ENCODE measurements at regions not wholly inside any gene's neighbourhood (a gene's known extent, or its start where the extent isn't known, plus 50 kb on each side); places are given as distances from the start of the nearest gene placed in this dataset.

GRCh38 chr6:156425359-156426020 lies 351.7 kb upstream of the ARID1B start:
- TF ChIP-seq EP300 (IDR thresholded peaks at IDR 0.05) (no peak), POLR2A (IDR thresholded peaks at IDR 0.05; ENCODE audit: low read depth) (no peak)
- TF ChIP-seq, protein P1, sequence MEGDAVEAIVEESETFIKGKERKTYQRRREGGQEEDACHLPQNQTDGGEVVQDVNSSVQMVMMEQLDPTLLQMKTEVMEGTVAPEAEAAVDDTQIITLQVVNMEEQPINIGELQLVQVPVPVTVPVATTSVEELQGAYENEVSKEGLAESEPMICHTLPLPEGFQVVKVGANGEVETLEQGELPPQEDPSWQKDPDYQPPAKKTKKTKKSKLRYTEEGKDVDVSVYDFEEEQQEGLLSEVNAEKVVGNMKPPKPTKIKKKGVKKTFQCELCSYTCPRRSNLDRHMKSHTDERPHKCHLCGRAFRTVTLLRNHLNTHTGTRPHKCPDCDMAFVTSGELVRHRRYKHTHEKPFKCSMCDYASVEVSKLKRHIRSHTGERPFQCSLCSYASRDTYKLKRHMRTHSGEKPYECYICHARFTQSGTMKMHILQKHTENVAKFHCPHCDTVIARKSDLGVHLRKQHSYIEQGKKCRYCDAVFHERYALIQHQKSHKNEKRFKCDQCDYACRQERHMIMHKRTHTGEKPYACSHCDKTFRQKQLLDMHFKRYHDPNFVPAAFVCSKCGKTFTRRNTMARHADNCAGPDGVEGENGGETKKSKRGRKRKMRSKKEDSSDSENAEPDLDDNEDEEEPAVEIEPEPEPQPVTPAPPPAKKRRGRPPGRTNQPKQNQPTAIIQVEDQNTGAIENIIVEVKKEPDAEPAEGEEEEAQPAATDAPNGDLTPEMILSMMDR (IDR thresholded peaks at IDR 0.05), result no peak

All from esophagus muscularis mucosa (tissue), 4 donors.